IPS-NIHi7 (cell line): ENCODE measurements at regions not wholly inside any gene's neighbourhood (a gene's known extent, or its start where the extent isn't known, plus 50 kb on each side); places are given as distances from the start of the nearest gene placed in this dataset.
A peak's percentile ranks its signal among the peaks of the same experiment; 100 is the strongest.

Source experiments
- DNase-seq: peaks from one replicate; pipeline ENCODE4 v3.0.0; 2012; ENCODE audit warnings: mixed read lengths; ENCODE audit errors: extremely low spot score

DNA sequence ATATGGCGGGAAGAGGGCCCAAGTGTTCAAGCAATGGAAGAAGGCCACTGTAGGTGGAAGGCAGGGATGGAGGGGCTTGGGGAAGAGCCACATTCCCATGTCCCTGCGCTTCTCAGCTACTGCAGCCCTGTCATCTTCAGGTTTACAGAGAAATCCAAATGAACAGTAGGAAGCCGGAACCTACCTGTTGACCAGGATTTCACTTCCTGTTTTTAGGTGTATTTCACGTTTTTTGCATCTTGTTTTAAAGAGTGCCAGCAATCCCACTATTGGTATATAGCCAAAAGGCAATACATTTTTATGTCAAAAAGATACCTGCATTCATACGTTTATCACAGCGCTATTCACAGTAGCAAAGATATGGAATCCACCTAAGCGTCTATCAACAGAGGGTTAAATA, 159.2 kb downstream of the SLC35B3 start:
- DNase-seq = no peak

DNA sequence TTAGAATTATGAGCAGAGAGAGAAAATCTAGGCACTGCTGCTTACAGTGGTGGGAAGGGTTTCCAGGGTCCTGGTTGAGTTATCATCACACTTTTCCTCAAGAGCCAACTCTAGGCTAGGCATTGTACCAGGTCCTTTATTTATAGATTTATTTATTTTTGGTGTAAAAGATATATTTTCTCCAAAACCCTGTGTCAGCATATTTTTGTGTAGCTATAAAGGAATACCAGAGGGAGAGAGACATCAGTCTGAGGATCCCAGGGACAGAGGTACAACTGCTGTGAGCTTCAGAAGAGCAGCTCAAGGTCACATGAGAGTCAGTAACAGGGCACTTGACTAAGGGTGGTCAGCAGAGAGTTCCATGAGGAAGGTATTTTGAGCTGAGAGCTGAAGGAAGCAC, 159.7 kb downstream of the SLC35B3 start:
- DNase-seq = no peak

DNA sequence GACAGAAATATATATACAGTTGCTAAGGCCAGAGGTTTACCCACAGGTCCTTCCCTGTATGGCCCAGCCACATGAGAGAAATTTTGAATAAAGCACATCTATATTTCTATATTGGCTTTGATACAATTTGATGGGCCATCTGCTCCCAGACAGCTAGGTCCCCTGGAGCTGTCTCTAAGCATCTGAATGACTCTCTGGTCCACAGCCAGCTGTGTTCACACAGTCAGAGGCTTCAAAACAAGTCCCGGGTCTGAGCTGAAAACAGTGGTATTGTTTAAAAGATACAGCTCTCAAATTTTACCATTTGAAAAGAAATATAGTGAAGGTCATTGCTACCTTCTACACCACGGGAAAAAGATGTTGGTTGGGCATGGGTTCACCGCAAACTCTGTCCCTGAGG, 161.1 kb downstream of the SLC35B3 start:
- DNase-seq = no peak

DNA sequence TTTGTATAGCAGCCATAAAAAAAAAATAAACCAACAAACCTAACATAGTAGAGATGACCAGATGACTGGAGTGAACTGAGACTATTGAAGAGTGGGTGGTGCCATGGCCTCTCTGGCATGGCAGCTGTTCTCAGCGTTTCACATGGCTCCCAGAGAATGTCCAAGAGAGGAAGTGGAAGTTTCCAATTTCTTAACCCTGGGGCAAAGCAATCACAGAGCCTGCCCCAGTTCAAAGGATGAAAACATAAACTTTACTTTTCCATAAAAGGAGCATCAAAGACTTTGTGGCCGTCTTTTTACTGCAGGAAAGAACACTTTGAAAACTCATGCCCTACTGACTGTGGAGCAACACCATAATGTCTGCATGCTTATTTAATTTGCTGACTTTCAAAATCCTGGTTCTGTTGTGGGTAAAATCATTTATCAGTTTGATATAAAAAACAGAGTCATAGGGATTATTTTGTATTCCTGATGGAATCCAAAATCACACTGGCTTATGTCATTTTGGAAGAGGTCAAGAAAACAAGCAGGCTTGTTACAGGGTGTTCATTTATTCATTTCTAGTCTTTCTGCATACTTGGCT, 165.4 kb downstream of the SLC35B3 start:
- DNase-seq = no peak

DNA sequence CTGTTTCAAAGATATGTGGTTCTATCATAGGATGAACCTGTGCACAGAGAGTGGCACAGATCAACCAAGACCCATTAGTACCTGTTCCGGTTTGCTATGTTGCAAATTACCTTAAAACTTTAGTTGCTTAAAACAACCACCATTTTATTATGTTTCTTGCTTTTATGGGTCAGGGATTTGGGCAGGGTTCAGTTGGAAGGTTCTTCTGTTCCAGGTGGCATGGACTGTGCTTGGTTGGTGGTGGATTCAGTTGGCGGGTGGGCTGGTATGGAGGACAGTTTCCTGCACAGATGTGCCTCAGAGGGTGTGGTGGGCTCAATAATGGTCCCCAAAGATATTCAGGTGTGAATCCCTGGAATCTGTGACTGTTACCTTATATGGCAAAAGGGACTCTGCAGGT, 166.3 kb downstream of the SLC35B3 start:
- no peak for DNase-seq

DNA sequence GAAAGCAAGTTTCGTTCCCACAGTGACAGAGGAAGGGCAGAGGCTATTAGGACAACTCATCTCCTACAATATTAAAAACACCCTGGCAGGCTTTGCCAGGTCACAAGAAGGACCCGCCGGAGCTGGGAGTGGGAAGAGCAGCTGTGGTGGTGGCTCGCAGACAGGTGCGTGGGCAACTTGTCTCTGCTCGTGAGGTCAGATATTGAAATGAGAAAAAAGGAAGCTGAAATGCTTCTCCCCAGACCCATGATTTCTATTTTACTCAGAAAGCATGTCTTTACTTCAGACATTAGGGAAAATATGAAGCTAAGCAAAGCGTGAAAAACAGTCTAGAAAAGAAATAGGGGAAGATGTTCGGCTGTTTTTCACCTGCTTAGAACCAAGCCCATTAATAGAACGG, 166.3 kb upstream of the EEF1E1 start:
- DNase-seq = no peak

DNA sequence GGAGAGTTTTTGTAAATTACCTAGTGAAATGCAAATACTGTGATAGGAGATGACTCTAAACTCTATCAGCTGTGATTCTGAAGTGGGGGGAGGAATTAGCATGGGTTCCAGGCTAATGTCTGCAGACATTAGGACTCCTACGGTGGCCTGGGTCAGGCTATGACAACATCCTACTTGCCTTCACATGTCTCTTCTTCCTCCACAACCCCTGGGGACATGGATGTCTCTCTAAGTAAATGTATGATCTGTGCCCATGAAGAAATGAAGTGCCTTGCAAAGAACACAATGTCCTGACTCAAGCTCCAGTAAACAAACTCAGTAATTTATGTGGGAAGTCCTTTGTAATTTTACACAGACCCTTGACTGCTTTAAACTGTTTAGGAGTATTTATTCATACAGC, 165.8 kb upstream of the EEF1E1 start:
- DNase-seq = no peak

GRCh38 chr6:8260610-8261009, 158.3 kb upstream of the EEF1E1 start:
- no peak for DNase-seq

DNA sequence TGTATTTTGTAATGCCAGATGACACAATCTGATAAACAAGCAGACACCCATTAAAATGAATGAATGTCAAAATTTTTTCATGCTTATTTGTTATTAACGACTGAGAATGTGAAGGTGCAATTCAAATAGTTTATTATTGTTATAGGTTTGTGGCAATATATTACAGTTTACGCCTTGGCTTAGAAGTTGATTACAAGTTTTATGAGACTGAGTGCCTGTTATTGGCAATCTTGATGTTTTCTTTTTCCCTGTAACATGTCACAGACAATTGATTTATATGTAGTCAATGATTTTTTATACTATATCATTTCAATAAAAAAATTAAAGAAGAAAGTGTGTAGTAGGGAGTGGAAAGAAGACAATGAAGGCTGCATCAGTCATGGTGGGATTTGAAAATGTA, 144.1 kb upstream of the EEF1E1 start:
- DNase-seq = no peak

DNA sequence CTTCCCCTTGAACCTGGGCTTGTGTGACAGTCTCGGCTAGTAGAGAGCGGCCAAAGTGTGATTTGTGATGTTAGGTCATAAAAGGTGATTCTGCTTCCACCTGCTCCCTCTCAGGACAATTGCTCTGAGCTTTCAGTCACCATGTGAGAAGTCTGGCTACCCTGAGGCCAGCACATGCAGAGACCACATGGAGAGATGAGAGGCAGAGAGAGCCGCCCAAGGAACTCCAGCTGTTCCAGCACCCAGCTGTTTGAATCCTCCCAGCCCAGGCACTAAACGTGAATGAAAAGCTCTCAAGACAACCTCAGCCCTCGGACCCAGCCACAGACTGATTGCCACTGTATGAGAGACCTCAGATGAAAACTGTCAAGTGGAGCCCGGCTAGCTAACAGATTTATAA, 143.4 kb upstream of the EEF1E1 start:
- no peak for DNase-seq

GRCh38 chr6:8243475-8243874, 141.1 kb upstream of the EEF1E1 start:
- DNase-seq = no peak

DNA sequence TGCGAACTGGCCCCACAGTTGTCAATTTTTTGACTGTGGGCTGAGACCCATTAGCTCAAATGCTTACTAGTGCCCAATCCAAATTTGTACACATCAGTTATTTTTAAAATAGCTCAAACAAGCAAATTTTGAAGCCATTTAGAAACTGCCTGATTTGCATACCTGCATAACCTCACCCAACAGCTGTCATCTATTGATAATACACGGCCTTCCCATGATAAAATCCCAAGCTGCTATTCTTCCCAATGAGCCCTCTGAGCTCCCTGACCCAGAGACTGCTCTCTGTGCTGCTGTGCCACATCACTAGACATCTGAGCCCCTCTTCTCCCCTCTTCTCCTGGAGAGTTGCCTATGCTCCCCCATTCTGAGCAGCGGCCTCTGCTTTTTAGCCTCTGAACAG, 140.5 kb upstream of the EEF1E1 start:
- no peak for DNase-seq

DNA sequence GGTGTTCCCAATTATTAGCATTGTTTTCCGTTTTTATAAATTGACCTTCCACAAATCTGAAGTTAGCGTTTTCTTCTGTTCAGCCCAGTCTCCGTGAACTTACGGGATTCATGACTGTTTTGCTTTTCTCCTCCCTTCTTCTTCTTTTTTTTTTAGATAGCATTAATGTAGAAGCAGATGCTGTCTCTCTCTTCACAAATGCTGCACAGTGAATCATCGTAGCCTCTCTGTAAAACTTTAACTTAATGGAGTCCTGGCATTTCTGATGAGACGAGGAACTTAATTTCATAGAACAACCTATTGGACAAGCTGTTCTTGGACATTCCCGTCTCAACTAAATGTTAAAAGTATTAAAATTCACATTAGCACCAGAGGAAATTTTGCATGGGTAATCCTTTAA, 138.0 kb upstream of the EEF1E1 start:
- DNase-seq = no peak

DNA sequence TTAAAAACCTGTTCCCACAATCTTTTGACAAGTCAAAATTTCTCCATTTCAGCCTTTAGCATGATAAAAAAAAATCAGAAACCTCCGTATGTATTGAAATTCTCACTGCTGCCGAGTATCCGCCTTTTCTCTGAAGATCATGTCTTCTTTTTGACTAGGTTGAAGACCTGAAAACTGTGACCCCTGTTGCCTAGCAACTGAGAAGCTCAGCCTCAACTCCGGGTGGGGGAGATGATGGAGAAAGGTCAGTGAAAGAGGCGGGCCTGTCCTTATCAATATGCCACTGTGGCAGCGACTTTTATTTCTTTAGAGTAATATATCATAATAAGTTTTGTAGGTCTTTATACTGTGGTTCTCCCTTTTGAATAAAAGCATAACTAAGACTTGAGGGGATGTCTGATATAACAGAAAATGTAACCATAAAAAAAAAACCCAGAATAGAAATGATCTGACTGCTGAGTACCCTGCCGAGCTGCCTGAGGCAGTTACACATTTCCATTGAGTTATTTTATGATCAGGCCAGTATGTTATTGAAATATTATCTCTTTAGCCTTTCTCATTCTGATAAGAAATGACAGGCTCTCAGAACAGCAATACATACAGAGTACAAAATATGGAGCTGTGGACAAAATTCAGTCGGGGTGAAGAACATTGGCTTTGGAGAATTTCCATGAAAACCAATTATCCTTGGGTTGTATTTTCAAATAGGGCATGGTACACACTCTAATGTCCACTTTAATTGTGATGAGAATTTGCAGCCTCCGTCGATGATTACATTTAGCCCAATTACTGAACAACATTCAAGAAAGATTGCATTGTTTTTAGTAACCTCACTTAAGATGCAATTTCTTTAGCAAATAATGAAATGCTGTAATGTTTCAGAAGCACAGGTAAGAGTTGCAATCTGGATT, 136.7 kb upstream of the EEF1E1 start:
- DNase-seq = peak; percentile 26

- DNase-seq = no peak
Measured at GRCh38 chr6:8237668-8238067, 135.3 kb upstream of the EEF1E1 start.

- no peak for DNase-seq
Measured at GRCh38 chr6:8236956-8237355, 134.6 kb upstream of the EEF1E1 start.

GRCh38 chr6:8234321-8234720, 132.0 kb upstream of the EEF1E1 start:
- DNase-seq = no peak

GRCh38 chr6:8231956-8232355, 129.6 kb upstream of the EEF1E1 start:
- DNase-seq = no peak

DNA sequence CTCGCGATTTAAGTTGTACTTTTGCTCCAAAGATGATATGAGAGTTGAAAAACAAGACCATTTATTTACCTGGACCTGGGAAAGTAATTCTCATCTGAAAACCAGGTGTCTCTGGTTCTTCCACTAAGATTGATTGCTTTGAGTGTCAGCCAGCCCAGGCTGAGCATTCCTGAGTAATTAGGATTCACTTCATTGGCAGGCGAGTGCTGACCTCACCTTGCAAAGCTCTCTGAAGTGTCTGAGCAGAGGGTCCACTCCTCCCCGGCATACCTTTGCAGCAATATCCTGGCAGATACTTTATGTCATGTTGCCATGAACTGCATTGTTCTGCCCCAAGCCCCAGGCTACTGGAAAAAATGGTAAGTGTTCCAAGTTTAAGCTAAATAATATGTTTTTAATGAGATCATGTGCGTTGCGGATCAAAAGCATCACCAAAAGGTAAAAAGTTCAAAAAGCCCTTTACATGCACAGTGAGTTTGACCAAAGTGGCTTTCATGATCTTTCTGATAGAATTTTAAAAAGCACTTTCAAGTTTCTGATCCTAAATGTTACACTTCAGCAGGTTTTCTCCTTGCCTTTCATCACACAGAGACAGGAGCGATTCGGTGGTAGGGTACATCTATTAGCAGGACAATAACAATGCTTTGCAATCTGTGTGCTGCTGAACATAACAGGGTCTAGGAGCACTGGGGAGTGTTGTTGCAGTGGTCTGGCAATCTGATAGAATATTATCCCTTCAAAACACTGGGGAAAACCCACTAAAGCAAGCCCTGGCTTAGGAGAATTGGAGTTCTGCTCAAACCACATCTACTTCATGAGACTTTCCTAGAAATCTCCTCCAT, 127.8 kb upstream of the EEF1E1 start:
- DNase-seq = peak; percentile 75

- no peak for DNase-seq
Measured at GRCh38 chr6:8225113-8225512, 122.8 kb upstream of the EEF1E1 start.

DNA sequence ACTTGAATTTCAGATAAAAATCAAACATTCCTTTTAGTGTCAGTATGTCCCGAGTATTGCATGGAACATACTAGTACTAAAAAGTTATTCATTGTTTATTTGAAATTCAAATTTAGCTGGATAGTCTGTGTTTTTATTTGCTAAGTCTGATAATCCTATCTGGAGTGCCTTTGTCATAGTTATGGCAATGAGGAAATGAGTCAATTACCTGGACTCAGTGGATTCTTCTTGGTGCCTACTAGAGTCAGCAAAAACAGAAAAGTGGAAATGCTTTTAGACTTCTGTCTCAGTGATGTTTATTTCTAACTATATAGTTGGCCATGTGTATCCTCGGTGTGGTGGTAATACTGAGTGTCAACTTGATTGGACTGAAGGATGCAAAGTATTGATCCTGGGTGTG, 121.3 kb upstream of the EEF1E1 start:
- no peak for DNase-seq

- peak; percentile 49 for DNase-seq
Measured at GRCh38 chr6:8219352-8219943, 117.1 kb upstream of the EEF1E1 start.
